Fibroblast of mammary gland (primary cell): ENCODE measurements at regions not wholly inside any gene's neighbourhood (a gene's known extent, or its start where the extent isn't known, plus 50 kb on each side); places are given as distances from the start of the nearest gene placed in this dataset.

ENCODE experiments used
- DNase-seq: peaks from one replicate; pipeline ENCODE4 v3.0.0-alpha.2; 2010; ENCODE audit warnings: low read depth
- H3K4me3 ChIP-seq: 2 replicates; pipeline ENCODE4 v1.5.1; 2011; ENCODE audit warnings: low read depth, mild to moderate bottlenecking, low read length, moderate library complexity; ENCODE audit not compliant: control insufficient read depth
- TF ChIP-seq, protein P1 (sequence below): conservative IDR thresholded peaks from 2 replicates; pipeline ENCODE4 v1.5.1; 2011; ENCODE audit warnings: low read depth, low read length, inconsistent platforms; ENCODE audit not compliant: control insufficient read depth, insufficient read depth

DNA sequence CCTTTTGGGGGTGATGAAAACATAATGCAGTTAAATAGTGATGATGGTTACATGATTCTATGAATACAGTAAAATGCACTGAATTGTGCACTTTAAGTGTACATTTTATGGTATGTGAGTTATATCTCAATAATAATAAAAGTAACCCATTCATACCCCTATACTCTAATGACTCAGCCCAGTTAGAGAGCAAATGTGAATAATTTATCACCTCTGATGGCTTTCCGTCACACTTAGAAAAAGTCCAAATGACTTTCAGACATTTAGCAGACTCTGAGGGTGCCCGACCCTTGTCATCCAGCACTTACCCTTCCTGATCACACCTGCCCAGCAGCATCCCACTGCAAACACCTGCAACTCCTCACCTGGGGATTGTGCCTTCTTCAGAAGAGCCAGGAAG, 148.1 kb upstream of the MAF start:
- no peak for DNase-seq
- TF ChIP-seq, protein P1, sequence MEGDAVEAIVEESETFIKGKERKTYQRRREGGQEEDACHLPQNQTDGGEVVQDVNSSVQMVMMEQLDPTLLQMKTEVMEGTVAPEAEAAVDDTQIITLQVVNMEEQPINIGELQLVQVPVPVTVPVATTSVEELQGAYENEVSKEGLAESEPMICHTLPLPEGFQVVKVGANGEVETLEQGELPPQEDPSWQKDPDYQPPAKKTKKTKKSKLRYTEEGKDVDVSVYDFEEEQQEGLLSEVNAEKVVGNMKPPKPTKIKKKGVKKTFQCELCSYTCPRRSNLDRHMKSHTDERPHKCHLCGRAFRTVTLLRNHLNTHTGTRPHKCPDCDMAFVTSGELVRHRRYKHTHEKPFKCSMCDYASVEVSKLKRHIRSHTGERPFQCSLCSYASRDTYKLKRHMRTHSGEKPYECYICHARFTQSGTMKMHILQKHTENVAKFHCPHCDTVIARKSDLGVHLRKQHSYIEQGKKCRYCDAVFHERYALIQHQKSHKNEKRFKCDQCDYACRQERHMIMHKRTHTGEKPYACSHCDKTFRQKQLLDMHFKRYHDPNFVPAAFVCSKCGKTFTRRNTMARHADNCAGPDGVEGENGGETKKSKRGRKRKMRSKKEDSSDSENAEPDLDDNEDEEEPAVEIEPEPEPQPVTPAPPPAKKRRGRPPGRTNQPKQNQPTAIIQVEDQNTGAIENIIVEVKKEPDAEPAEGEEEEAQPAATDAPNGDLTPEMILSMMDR: no peak
- no peak overlapping the region for H3K4me3 ChIP-seq

DNA sequence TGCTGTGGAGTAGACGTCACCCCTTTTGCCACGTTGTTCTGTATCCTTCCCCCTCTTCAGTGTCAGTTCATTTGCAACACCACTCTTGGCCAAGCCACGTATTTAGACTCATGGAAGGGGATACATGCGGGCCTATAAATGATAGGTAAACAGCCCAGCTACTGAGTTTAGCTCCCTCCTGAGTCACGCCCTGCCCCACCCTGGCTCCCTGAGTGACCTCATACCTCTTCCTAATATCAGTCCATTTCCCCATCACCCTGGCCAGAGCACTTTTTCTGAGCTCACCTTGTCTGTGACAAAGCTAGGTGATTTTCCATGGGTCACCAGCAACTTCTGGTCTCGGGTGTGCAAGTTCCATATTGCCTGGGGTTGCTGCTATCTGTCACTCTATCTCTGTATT, 147.2 kb upstream of the MAF start:
- no peak for DNase-seq
- TF ChIP-seq, protein P1: no peak
- no peak overlapping the region for H3K4me3 ChIP-seq

DNA sequence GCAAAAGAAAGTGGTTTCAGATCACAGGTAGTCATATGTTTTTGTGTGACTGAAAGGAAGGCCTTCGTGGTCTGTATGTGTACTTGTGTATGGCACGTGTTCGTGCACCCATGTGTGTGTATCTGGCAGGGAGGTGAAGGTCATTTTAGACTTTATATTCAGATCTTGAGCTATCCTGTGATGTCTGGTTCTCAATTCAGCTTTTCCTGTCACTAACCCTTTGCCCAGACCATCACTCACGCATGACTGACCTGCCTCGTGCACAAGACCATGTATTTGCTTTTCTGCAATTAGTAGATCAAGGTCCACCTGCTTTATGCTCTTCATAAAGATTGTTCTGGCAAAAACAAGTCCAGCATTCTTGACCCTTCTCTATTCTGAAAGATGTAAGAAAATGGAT, 139.7 kb upstream of the MAF start:
- H3K4me3 ChIP-seq: no peak overlapping the region
- TF ChIP-seq, protein P1: no peak
- no peak for DNase-seq

DNA sequence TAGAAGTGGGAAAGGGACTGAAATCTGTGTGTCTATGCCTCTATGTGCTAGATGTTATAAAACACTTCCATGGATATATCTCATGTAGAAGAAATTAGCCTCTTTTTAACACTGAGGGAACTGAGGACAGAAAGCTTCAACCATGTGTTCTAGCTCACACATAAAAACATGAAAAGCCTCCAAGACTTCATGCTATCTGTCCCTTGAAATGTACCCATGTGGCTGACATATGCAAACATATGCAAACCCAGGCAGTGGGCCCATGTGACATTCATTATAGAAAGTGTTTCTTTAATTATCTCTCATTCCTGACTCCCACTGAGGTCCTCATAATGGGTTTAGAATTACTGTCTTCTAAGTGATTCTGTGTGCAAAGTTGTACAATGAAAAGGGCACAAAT, 134.7 kb upstream of the MAF start:
- DNase-seq: no peak
- H3K4me3 ChIP-seq: no peak overlapping the region
- TF ChIP-seq, protein P1: no peak

DNA sequence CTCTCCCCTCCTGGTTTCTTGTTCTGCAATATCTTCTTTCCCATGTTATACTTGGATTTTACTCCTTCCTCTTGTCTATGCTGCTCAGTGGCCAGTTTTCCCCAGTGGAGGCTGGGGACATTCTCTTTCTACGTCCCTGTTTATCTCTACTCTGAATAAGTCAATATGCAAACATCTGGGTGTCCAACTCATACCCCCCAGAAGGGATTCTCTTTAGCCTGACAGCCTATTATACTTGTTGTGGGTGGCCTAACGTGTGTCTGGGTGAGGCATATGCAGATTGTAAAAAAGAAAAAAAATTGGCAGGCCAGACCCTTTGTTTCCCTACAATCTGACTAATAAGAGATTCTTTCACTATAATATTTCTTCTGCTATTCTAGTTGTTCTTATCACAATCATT, 134.2 kb upstream of the MAF start:
- DNase-seq: no peak
- H3K4me3 ChIP-seq: no peak overlapping the region
- TF ChIP-seq, protein P1: no peak

DNA sequence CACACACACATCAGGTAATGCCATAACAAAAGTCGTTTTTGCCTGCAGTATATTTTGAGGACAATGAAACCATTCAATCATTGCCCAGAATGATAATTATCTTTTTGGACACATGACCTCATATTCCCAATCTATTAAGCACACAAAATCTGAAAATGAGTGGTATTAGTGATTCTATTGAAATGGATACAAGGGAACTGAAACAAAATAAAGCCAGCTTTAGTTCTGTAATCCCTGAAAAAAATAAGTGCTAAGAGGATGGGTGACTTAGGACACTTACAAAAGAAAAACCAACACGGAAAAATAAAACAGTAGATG, 128.3 kb upstream of the MAF start:
- H3K4me3 ChIP-seq: no peak overlapping the region
- no peak for DNase-seq
- TF ChIP-seq, protein P1: no peak

DNA sequence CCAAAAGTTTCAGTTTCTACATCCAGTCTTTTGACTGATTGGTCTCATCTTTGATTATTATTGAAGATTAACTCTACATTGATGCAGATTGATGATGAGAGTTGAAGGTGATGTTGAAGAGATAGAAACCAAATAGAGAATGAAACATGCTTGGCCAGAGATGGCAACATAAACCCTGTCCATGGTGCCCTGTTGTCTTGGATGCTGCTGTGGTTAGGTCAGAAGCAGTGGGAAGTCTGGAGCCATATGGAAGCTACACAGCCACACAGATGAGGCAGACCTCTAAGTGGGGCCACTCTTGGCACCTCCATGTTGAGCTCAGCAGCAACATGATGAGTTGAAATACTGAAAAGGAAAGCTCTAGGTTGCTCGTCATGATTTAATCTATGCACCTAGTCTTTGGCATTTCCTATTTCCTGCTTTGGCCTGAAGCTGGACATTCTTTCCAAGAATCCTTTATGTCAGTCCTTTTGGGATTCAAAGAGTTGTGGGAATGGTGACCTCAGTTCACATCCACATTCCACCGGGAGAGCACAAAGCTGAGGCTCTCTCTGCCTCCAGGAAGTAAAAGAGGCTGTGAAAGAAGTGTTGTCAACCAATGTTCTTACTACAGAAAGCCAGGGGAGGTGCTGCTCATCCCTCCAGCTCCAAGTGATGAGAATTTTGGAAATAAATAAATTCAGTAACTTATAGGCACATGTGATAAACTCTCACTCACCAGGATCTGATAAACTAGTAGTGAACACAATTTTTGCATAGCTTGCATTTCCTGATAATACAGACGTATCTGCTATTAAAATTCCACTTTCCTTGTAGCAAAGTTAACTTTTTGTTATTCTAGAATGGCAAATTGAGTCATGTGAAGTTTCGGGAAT, 127.7 kb upstream of the MAF start:
- no peak overlapping the region for H3K4me3 ChIP-seq
- TF ChIP-seq, protein P1: no peak
- no peak for DNase-seq
